ENCODE measurements at regions not wholly inside any gene's neighbourhood (a gene's known extent, or its start where the extent isn't known, plus 50 kb on each side); places are given as distances from the start of the nearest gene placed in this dataset. TPM values are rescaled to one million over a fixed set of nuclear protein-coding genes. Genes with fewer than 3 reads are reported as not detected.
"Not testable (repeated sequence)": the region's sequence is repeated elsewhere in the genome, so short reads cannot be mapped to it uniquely, and the experiment has no call there.

DNA sequence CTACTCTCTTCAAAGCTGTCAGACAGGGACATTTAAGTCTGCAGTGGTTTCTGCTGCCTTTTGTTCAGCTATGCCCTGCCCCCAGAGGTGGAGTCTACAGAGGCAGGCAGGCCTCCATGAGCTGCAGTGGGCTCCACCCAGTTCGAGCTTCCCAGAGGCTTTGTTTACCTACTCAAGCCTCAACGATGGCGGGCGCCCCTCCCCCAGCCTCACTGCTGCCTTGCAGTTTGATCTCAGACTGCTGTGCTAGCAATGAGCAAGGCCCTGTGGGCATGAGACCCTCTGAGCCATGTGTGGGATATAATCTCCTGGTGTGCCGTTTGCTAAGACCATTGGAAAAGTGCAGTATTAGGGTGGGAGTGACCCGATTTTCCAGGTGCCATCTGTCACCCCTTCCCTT lies 82.5 kb upstream of the POC5 start:
- not testable (repeated sequence) for H3K4me1 ChIP-seq (ENCODE audit: insufficient read depth); H3K79me2 ChIP-seq (replicated peaks; ENCODE audit: insufficient read depth); H3K4me3 Mint-ChIP-seq; H3K9me2 ChIP-seq (ENCODE audit: insufficient read depth); H4K20me1 ChIP-seq (replicated peaks; ENCODE audit: insufficient read depth); H2AFZ ChIP-seq; DNase-seq (ENCODE audit: low spot score); H3K4me3 ChIP-seq; H3K27ac Mint-ChIP-seq; H3K27me3 ChIP-seq (ENCODE audit: insufficient read depth); H3K36me3 ChIP-seq (ENCODE audit: insufficient read depth); H3F3A ChIP-seq (replicated peaks; ENCODE audit: low read depth); ATAC-seq; H3K27ac ChIP-seq (ENCODE audit: low read depth); H3K4me1 Mint-ChIP-seq; H3K4me2 ChIP-seq; H3K27me3 Mint-ChIP-seq (ENCODE audit: insufficient read depth, low read depth, poor library complexity)
- H3K9me3 Mint-ChIP-seq: peaks cover 67% of the 10 kb centered on the region
- H3K36me3 Mint-ChIP-seq (ENCODE audit: low read depth): peaks cover 21% of the 10 kb centered on the region

DNA sequence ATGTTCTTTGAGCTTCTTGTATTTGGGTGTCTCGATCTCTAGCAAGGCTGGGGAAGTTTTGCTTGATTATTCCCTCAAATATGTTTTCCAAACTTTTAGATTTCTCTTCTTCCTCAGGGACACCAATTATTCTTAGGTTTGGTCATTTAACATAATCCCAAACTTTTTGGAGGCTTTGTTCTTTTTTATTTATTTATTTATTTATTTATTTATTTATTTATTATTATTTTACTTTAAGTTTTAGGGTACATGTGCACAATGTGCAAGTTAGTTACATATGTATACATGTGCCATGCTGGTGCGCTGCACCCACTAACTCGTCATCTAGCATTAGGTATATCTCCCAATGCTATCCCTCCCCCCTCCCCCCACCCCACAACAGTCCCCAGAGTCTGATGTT lies 52.1 kb upstream of the POC5 start:
- not testable (repeated sequence) for H3K79me2 ChIP-seq (replicated peaks; ENCODE audit: insufficient read depth); ATAC-seq; H3K27me3 Mint-ChIP-seq (ENCODE audit: insufficient read depth, low read depth, poor library complexity); H3K4me3 ChIP-seq; H3F3A ChIP-seq (replicated peaks; ENCODE audit: low read depth); H3K4me1 Mint-ChIP-seq; DNase-seq (ENCODE audit: low spot score); H3K9me2 ChIP-seq (ENCODE audit: insufficient read depth); H3K27ac ChIP-seq (ENCODE audit: low read depth); H3K4me2 ChIP-seq; H3K4me1 ChIP-seq (ENCODE audit: insufficient read depth); H4K20me1 ChIP-seq (replicated peaks; ENCODE audit: insufficient read depth); H3K27ac Mint-ChIP-seq; H3K36me3 Mint-ChIP-seq (ENCODE audit: low read depth); H3K36me3 ChIP-seq (ENCODE audit: insufficient read depth); H3K27me3 ChIP-seq (ENCODE audit: insufficient read depth); H2AFZ ChIP-seq; H3K4me3 Mint-ChIP-seq
- peaks cover 60% of the 10 kb centered on the region for H3K9me3 Mint-ChIP-seq

Small RNA genes lying in the stretch of these regions (small RNA-seq; reads per million reads assigned to genes)
- not detected for gene AC108120.2 (ENCODE audit: low replicate concordance)
